WTC11 (cell line): ENCODE measurements at regions not wholly inside any gene's neighbourhood (a gene's known extent, or its start where the extent isn't known, plus 50 kb on each side); places are given as distances from the start of the nearest gene placed in this dataset.

ENCODE experiments used
- ATAC-seq: fragments of 200-7000 bp; cut with Tn5 transposase; 2 replicates; pipeline ENCODE4 v1.10.0; 2021; ENCODE audit warnings: mild to moderate bottlenecking, moderate library complexity
- CTCF ChIA-PET: fragments of 300-600 bp; sonication (Branson Sonifier 250); formaldehyde crosslinking; loops from one replicate; lab custom pipeline; 2021; ENCODE audit warnings: antibody characterized with exemption; lab: Charles Lee
- POLR2A ChIA-PET: fragments of 350-600 bp; sonication (Branson Sonifier 250); formaldehyde crosslinking; loops from one replicate; lab custom pipeline; 2021; ENCODE audit warnings: antibody characterized with exemption; lab: Charles Lee
- DNase-seq: peaks from one replicate; pipeline ENCODE4 v3.0.0; 2021; ENCODE audit warnings: low spot score
- H3K27ac Mint-ChIP-seq: 2 replicates; pipeline ENCODE4 v1.8.0; 2021; ENCODE audit warnings: mixed read lengths
- H3K27me3 Mint-ChIP-seq: 2 replicates; pipeline ENCODE4 v1.8.0; 2021; ENCODE audit warnings: low read depth, mild to moderate bottlenecking, moderate library complexity, mixed read lengths
- H3K36me3 Mint-ChIP-seq: 2 replicates; pipeline ENCODE4 v1.8.0; 2021; ENCODE audit warnings: mixed read lengths
- H3K4me1 Mint-ChIP-seq: 2 replicates; pipeline ENCODE4 v1.8.0; 2022; ENCODE audit warnings: mixed read lengths
- H3K4me3 Mint-ChIP-seq: 2 replicates; pipeline ENCODE4 v1.8.0; 2021; ENCODE audit warnings: mild to moderate bottlenecking, moderate library complexity, mixed read lengths
- H3K9me3 Mint-ChIP-seq: 2 replicates; pipeline ENCODE4 v1.8.0; 2021; ENCODE audit warnings: mixed read lengths
- ATF6 ChIP-seq: sonication (generic); formaldehyde crosslinking; IDR thresholded peaks from 2 replicates; pipeline ENCODE4 v1.8.1; 2023; ENCODE audit warnings: mild to moderate bottlenecking, missing genetic modification reagents
- ELF4 ChIP-seq: sonication (generic); formaldehyde crosslinking; IDR thresholded peaks from 2 replicates; pipeline ENCODE4 v1.8.1; 2022; ENCODE audit warnings: low read depth, mild to moderate bottlenecking, moderate library complexity, missing genetic modification reagents
- FOXJ3 ChIP-seq: sonication (generic); formaldehyde crosslinking; IDR thresholded peaks from 2 replicates; pipeline ENCODE4 v1.9.0; 2021; ENCODE audit warnings: missing genetic modification reagents, mild to moderate bottlenecking, borderline replicate concordance
- GABPB1 ChIP-seq: sonication (generic); formaldehyde crosslinking; IDR thresholded peaks from 2 replicates; pipeline ENCODE4 v1.8.1; 2023; ENCODE audit warnings: mild to moderate bottlenecking, missing genetic modification reagents
- IRF1 ChIP-seq: sonication (generic); formaldehyde crosslinking; IDR thresholded peaks from 2 replicates; pipeline ENCODE4 v1.8.0; 2023; ENCODE audit warnings: missing genetic modification reagents
- JAZF1 ChIP-seq: fragments of 250-450 bp; sonication (Bioruptor Pico); IDR thresholded peaks from 2 replicates; pipeline ENCODE4 v1.9.0; 2021; ENCODE audit warnings: moderate library complexity, mild to moderate bottlenecking, inconsistent platforms
- JUN ChIP-seq: sonication (generic); formaldehyde crosslinking; IDR thresholded peaks from 2 replicates; pipeline ENCODE4 v1.8.0; 2023; ENCODE audit warnings: mild to moderate bottlenecking, missing genetic modification reagents
- NFYB ChIP-seq: sonication (generic); formaldehyde crosslinking; conservative IDR thresholded peaks from 2 replicates; pipeline ENCODE4 v1.8.0; 2022; ENCODE audit warnings: low read depth, missing genetic modification reagents
- NR3C1 ChIP-seq: sonication (generic); formaldehyde crosslinking; conservative IDR thresholded peaks from 2 replicates; pipeline ENCODE4 v1.8.1; 2023; ENCODE audit warnings: low read depth, mild to moderate bottlenecking, missing genetic modification reagents
- OVOL2 ChIP-seq: fragments of 250-450 bp; sonication (Bioruptor Pico); IDR thresholded peaks from 2 replicates; pipeline ENCODE4 v1.9.0; 2021; ENCODE audit warnings: mild to moderate bottlenecking, borderline replicate concordance
- SMAD3 ChIP-seq: sonication (generic); formaldehyde crosslinking; IDR thresholded peaks from 2 replicates; pipeline ENCODE4 v1.8.0; 2022; ENCODE audit warnings: missing genetic modification reagents, mild to moderate bottlenecking, borderline replicate concordance
- TEAD1 ChIP-seq: sonication (generic); formaldehyde crosslinking; IDR thresholded peaks from 2 replicates; pipeline ENCODE4 v1.8.0; 2022; ENCODE audit warnings: mild to moderate bottlenecking, missing genetic modification reagents
- TEAD4 ChIP-seq: sonication (generic); formaldehyde crosslinking; IDR thresholded peaks from 2 replicates; pipeline ENCODE4 v1.8.0; 2022; ENCODE audit warnings: mild to moderate bottlenecking, missing genetic modification reagents
- ZNF121 ChIP-seq: sonication (generic); formaldehyde crosslinking; IDR thresholded peaks from 2 replicates; pipeline ENCODE4 v1.8.0; 2023; ENCODE audit warnings: missing genetic modification reagents
- ZNF232 ChIP-seq: sonication (generic); formaldehyde crosslinking; IDR thresholded peaks from 2 replicates; pipeline ENCODE4 v1.8.0; 2022; ENCODE audit warnings: mild to moderate bottlenecking, missing genetic modification reagents
- ZNF416 ChIP-seq: fragments of 250-450 bp; sonication (Bioruptor Pico); IDR thresholded peaks from 2 replicates; pipeline ENCODE4 v1.9.0; 2021; ENCODE audit warnings: mild to moderate bottlenecking, inconsistent platforms
- ZNF423 ChIP-seq: fragments of 250-450 bp; sonication (Bioruptor Pico); IDR thresholded peaks from 2 replicates; pipeline ENCODE4 v2.1.2; 2022; ENCODE audit warnings: mild to moderate bottlenecking, moderate library complexity
- ZNF532 ChIP-seq: fragments of 250-450 bp; sonication (Bioruptor Pico); IDR thresholded peaks from 2 replicates; pipeline ENCODE4 v1.9.0; 2021; ENCODE audit warnings: mild to moderate bottlenecking, borderline replicate concordance
- TF ChIP-seq, protein P1 (sequence below): fragments of 200-600 bp; IDR thresholded peaks from 2 replicates; pipeline ENCODE4 v1.8.0; 2022; ENCODE audit warnings: antibody characterized with exemption
- TF ChIP-seq, protein P2 (sequence below): sonication (generic); formaldehyde crosslinking; IDR thresholded peaks from 2 replicates; pipeline ENCODE4 v1.8.1; 2023; ENCODE audit warnings: mild to moderate bottlenecking, missing genetic modification reagents, moderate library complexity
- TF ChIP-seq, protein P3 (sequence below): fragments of 250-450 bp; sonication (Bioruptor Pico); IDR thresholded peaks from 2 replicates; pipeline ENCODE4 v1.9.0; 2021; ENCODE audit warnings: mild to moderate bottlenecking
- TF ChIP-seq, protein P4 (sequence below): sonication (generic); formaldehyde crosslinking; IDR thresholded peaks from 2 replicates; pipeline ENCODE4 v1.8.1; 2022; ENCODE audit warnings: mild to moderate bottlenecking, moderate library complexity, missing genetic modification reagents

DNA sequence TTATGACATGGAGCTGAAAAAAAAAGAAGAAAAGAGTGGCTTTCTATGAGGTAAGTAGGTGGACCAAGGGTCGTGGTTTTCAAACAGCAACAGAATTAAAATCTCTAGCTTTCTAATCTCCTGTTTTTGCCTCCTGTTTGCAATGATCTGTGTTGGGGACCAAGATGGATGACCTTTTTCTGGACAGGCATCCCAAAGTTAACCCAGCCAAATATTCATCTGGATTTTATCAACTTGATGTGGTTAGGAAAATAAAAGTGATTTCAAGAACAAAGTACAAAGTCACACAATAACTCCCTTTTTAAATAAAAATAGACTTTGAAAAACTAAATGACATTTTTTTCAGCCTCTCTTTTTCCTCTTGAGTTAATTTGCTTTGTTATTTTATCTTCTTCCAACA, 282.1 kb upstream of the PRDM1 start:
- no peaks in the 10 kb centered on the region; the same call in 1 of the 2 replicates for H3K27me3 Mint-ChIP-seq
- no peaks in the 10 kb centered on the region for H3K36me3 Mint-ChIP-seq
- H3K4me1 Mint-ChIP-seq = no peaks in the 10 kb centered on the region
- H3K9me3 Mint-ChIP-seq = no peaks in the 10 kb centered on the region
- no peak overlapping the region for H3K27ac Mint-ChIP-seq
- TF ChIP-seq JUN = no peak
- TF ChIP-seq SMAD3 = no peak
- TF ChIP-seq ELF4 = no peak
- no peak for TF ChIP-seq NFYB (CRISPR knock-in tag)
- TF ChIP-seq ZNF232 (CRISPR knock-in tag) = no peak
- TF ChIP-seq ATF6 (CRISPR knock-in tag) = no peak
- no peak for TF ChIP-seq NR3C1 (CRISPR knock-in tag)
- TF ChIP-seq GABPB1 (CRISPR knock-in tag) = no peak
- no peak for TF ChIP-seq ZNF416 (CRISPR knock-in tag)
- TF ChIP-seq ZNF423 (CRISPR knock-in tag) = no peak
- TF ChIP-seq TEAD4 (CRISPR knock-in tag) = no peak
- no peak for TF ChIP-seq FOXJ3 (CRISPR knock-in tag)
- TF ChIP-seq, protein P1, sequence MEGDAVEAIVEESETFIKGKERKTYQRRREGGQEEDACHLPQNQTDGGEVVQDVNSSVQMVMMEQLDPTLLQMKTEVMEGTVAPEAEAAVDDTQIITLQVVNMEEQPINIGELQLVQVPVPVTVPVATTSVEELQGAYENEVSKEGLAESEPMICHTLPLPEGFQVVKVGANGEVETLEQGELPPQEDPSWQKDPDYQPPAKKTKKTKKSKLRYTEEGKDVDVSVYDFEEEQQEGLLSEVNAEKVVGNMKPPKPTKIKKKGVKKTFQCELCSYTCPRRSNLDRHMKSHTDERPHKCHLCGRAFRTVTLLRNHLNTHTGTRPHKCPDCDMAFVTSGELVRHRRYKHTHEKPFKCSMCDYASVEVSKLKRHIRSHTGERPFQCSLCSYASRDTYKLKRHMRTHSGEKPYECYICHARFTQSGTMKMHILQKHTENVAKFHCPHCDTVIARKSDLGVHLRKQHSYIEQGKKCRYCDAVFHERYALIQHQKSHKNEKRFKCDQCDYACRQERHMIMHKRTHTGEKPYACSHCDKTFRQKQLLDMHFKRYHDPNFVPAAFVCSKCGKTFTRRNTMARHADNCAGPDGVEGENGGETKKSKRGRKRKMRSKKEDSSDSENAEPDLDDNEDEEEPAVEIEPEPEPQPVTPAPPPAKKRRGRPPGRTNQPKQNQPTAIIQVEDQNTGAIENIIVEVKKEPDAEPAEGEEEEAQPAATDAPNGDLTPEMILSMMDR = no peak
- TF ChIP-seq ZNF532 (CRISPR knock-in tag) = no peak
- TF ChIP-seq, all 79 proteins: peak for 0
- ChIA-PET POLR2A (no interaction called here), CTCF (no interaction called here)
- DNase-seq (no peak), ATAC-seq (no peak)
- H3K4me3 Mint-ChIP-seq = no peak overlapping the region

GRCh38 chr6:105803442-105803841, 282.7 kb upstream of the PRDM1 start:
- H3K4me1 Mint-ChIP-seq = no peaks in the 10 kb centered on the region
- H3K9me3 Mint-ChIP-seq = no peaks in the 10 kb centered on the region
- H3K27me3 Mint-ChIP-seq = no peaks in the 10 kb centered on the region; the same call in 1 of the 2 replicates
- no peaks in the 10 kb centered on the region for H3K36me3 Mint-ChIP-seq
- no peak overlapping the region for H3K4me3 Mint-ChIP-seq
- DNase-seq (no peak), ATAC-seq (no peak)
- no peak overlapping the region for H3K27ac Mint-ChIP-seq
- ChIA-PET POLR2A (no interaction called here), CTCF (no interaction called here)
- TF ChIP-seq ZNF532 (CRISPR knock-in tag) = no peak
- no peak for TF ChIP-seq OVOL2 (CRISPR knock-in tag)
- no peak for TF ChIP-seq IRF1 (CRISPR knock-in tag)
- no peak for TF ChIP-seq TEAD1 (CRISPR knock-in tag)
- no peak for TF ChIP-seq ZNF121 (CRISPR knock-in tag)
- TF ChIP-seq, protein P2, sequence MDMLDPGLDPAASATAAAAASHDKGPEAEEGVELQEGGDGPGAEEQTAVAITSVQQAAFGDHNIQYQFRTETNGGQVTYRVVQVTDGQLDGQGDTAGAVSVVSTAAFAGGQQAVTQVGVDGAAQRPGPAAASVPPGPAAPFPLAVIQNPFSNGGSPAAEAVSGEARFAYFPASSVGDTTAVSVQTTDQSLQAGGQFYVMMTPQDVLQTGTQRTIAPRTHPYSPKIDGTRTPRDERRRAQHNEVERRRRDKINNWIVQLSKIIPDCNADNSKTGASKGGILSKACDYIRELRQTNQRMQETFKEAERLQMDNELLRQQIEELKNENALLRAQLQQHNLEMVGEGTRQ (CRISPR knock-in tag) = no peak
- TF ChIP-seq JAZF1 (CRISPR knock-in tag) = no peak
- TF ChIP-seq, protein P3, sequence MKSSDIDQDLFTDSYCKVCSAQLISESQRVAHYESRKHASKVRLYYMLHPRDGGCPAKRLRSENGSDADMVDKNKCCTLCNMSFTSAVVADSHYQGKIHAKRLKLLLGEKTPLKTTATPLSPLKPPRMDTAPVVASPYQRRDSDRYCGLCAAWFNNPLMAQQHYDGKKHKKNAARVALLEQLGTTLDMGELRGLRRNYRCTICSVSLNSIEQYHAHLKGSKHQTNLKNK (CRISPR knock-in tag) = no peak
- TF ChIP-seq, protein P4, sequence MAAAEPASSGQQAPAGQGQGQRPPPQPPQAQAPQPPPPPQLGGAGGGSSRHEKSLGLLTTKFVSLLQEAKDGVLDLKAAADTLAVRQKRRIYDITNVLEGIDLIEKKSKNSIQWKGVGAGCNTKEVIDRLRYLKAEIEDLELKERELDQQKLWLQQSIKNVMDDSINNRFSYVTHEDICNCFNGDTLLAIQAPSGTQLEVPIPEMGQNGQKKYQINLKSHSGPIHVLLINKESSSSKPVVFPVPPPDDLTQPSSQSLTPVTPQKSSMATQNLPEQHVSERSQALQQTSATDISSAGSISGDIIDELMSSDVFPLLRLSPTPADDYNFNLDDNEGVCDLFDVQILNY (CRISPR knock-in tag) = no peak
